GM18502 (cell line): ENCODE measurements at regions not wholly inside any gene's neighbourhood (a gene's known extent, or its start where the extent isn't known, plus 50 kb on each side); places are given as distances from the start of the nearest gene placed in this dataset.
"Not testable (repeated sequence)": the region's sequence is repeated elsewhere in the genome, so short reads cannot be mapped to it uniquely, and the experiment has no call there.

Experiments
- ATAC-seq: cut with Tn5 transposase; IDR thresholded peaks from one replicate; pipeline ENCODE4 v1.9.1; 2021; ENCODE audit warnings: mild to moderate bottlenecking; ENCODE audit not compliant: unreplicated experiment, poor library complexity

DNA sequence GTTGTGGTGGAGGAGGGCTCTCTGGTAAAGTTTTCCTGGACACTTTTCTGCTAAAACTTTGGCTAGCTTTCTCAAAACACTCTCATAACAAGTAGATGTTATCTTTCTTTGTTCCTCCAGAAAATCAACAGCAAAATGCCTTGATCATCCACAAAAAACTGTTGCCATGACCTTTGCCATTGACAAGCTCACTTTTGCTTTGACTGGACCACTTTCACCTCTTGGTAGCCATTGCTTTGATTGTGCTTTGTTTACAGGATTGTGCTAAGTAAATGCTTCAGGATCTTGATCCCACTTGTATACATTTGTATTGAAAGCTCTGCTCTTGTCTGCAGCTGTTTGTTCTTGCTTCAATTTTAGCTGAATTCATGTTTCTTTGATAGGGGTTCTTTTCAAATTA, 143.9 kb upstream of the NR3C1 start:
- no peak for ATAC-seq

DNA sequence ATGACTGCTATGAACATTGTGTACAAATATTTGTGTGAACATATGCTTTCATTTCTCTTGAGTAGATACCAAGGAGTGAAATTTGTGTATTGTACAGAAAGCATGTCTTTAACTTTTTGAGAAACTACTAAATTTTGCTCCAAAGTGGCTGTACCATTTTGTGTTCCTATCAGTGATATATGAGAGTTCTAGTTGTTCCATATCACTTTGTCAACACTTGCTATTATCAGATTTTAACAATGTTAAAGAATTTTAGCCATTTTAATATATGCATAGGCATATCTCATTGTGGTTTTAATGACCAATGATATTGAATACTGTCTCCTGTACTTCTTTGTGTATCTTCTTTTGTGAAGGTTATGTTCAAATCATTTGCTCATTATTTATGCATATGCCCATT, 142.9 kb upstream of the NR3C1 start:
- ATAC-seq, result no peak

DNA sequence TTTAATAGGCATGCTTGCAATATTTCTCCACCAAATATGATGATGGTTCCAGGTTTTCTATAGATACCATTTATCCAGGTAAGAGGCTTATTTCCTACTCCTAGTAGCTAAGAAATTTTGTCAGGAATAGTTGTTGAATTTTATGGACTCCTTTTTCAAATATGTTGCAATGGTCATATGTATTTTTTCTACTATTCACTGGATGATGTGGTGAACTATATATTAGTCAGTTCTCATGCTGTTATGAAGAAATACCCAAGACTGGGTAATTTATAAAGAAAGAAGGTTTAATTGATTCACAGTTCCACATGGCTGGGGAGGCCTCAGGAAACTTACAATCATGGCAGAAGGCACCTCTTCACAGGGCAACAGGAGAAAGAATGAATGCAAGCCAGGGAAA, 141.1 kb upstream of the NR3C1 start:
- no peak for ATAC-seq

GRCh38 chr5:143543358-143544255, 140.1 kb upstream of the NR3C1 start:
- ATAC-seq, result no peak

DNA sequence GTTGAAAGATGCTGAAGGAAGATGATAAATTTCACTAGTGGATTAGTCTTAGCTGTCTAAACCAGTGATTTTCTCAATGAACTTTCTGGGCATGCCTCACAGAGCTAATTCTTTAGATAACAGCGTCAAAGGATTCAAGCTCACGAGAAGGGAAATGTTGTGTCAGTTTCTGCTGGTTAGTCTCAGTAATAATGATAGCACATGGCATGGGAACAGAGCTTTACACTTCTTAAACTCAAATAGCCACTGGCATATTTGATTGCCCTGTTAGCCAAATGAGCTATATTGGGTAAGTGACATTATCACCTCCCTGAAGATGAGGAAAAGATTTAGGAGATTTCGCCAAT, 139.3 kb upstream of the NR3C1 start:
- no peak for ATAC-seq

DNA sequence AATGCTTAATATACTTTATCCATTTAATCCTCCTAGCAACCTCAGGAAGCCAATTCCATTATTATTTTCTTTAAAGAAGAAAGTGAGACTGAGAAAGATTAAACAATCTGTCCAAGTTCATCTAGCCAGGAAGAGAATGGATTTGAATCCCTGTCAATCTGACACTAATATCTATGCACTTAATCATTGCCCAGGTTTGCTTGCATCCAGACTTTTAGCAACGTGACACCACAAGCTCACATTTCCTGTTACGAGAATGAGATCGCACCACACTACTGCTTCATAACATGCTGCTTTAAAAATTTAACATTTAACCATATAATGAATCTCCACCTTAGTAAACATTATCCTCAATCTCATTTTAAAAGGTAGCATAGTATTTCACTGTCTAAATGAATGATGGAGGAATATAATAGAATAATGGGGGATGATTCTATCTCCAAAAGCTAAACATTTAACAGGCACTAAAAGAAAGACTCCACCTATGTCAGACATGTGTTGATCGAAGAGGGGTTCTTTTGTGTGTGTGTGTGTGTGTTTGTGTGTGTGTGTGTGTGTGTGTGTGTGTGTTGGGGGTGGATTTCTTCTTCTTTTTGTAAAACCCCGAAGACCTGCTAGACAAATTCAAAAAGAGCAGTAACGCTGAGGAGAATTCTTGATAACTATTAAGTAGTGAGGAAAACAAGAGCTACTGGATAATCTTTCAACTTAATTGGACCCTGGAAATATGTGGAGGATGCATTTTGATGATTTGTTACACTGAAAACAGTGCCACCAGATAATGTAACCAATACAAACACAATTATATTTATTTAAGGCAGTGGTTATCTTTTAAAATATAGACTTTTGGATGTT, 138.7 kb upstream of the NR3C1 start:
- no peak for ATAC-seq

- no peak for ATAC-seq
These were observed 136.3 kb upstream of the NR3C1 start for GRCh38 chr5:143539742-143540141.

DNA sequence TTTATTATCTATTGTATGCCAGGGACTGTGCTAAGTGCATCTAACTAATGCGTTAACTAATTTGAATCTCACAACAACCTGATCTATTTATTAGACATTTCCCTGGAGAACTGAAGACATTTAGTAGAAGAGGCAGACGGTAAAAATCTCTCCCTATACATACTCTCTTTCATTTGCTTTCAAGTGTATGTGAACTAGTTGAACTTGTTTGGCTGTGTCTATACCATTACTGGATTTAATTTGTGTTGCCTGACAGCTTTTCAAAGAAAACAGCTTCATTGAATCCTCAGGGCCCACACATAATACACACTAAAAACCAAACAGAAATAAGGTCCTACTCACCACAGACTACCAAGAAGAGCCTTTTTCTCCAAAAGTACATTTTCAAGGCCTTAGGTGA, 133.6 kb upstream of the NR3C1 start:
- ATAC-seq, result no peak

DNA sequence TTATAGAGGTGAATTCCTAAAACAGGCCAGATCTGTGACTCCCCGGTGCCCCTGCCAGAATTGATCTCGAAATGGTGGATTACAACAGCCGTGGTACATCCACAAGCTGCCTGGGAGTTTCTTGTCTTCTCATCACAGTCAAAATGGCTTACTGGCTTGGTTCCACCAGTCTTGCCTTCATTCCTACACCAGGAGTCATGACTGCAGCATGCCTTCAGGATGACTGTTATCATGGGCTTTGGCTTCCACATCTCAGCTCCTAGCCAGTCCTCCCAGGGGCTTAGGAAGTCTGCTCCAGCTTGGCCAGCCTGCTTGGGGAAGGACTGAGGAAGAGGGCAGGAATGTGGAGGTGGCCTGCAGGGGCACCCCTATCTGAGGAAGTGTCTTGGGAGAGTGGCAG, 132.9 kb upstream of the NR3C1 start:
- no peak for ATAC-seq

GRCh38 chr5:143534761-143535154, 131.3 kb upstream of the NR3C1 start:
- no peak for ATAC-seq

DNA sequence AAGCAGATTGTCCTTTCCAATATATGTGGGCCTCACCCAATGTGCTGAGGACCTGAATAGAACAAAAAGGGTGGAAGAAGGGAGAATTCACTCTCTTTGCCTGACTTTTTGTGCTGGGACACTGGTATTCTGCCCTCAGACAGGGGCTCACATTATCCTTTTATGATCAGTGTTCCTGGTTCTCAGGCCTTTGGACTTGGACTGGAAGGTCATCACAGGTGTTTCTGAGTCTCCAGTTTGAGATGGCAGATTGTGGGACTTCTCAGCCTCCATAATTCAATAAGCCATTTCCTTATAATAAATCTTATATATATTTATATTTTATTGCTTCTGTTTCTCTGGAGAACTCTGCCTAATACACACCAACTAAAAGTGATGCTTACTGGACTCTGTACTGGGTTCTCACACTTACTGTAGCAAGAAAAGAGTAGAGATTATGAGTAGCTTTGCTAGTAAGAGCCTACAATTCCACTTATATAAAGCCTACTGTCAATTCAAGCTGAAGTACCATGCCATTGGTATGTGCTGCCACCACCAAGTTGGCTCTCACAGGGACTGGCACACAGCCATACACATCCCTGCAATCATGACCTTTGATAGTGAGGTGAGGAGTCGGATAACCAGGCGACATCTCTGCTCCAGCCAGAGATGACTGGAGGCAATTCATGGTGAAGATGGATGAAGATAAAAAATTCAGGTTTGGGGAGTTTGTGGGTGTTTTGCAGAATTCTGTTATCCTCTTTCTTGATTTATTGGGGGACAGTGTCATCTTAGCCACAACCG, 130.7 kb upstream of the NR3C1 start:
- no peak for ATAC-seq

GRCh38 chr5:143533475-143533874, 130.0 kb upstream of the NR3C1 start:
- no peak for ATAC-seq

GRCh38 chr5:143527808-143528207, 124.3 kb upstream of the NR3C1 start:
- no peak for ATAC-seq

DNA sequence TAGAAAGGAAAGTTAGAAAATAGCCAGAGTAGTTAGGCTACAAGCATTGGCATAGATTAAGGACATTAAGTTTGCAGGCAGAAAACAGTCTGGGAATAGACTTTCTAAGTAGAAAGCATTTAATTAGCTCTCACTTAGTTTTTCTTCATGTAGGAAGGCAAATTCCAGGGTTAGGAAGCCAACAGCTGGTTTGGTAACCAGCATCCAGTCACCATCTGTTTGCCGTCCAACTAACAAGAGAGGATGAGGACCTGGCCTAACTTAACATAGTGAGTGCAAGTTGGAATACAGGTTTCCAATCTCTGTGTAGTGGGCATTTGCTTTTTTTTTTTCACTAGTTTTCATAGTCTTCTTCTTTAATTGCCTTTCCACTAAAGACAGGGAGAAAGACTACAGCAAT, 121.7 kb upstream of the NR3C1 start:
- ATAC-seq, result no peak

DNA sequence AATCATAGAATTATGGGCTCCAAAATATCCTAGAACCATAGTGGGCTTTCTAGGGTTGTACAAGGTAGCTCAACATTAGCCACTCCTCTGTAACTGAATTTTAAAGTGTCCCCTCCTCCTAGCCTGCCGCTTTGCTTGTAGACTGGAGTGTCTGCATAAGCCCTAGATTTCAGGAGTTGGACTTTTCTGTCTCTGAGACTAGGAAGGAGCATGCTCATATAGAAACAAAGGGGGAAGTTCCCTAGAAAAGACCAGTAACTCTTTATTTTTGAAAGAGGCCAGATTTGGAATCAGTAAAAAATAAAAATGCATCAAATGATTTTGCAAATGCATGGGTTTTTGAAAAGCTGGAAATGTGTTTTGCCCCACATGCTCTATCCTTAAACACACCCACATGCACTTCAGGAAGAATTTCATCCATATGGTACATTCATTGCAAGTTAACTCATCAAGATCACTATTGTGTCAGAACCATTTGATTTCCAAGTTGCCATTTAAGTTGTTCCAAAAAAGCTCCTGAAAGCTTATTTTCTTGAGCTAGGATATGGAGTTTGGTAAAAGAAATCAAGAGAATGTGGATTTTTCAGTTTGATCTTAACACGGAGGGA, 121.0 kb upstream of the NR3C1 start:
- ATAC-seq, result no peak

GRCh38 chr5:143521846-143522400, 118.4 kb upstream of the NR3C1 start:
- ATAC-seq, result no peak

DNA sequence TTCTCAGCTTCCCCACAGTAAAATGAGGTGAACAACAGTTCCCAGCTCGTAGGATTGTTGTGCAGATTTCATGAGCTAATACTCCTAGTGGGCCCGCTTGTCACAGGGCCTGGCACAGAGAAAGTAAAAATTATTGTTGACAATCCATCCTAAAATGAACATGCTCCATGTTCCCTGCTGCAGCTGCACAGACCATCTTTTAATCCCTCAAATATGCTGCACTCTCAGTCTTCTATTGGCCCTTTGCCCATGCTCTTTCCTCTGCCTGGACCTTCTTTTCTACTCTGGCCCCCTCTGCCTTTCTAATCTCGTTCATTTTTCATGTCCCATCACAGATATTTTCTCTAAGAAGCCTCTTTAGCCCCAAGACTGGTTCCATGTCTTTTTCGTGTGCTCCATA, 117.7 kb upstream of the NR3C1 start:
- no peak for ATAC-seq

- ATAC-seq, result not testable (repeated sequence)
These were observed 115.7 kb upstream of the NR3C1 start for GRCh38 chr5:143519215-143519614.

DNA sequence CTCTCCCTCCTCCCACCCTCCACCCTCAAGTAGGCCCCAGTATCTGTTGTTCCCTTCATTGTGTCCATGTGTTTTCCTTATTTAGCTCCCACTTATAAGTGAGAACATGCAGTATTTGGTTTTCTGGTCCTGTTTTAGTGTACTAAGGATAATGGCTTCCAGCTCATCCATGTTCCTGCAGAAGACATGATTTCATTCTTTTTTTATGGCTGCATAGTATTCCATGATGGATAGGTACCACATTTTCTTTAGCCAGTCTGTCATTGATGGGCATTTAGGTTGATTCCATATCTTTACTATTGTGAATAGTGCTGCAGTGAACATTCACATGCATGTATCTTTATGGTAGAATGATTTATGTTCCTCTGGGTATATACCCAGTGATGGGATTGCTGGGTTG, 114.3 kb upstream of the NR3C1 start:
- ATAC-seq, result not testable (repeated sequence)

- ATAC-seq, result peak; percentile 65
These were observed 112.8 kb upstream of the NR3C1 start for GRCh38 chr5:143516249-143516648.
